Keratinocyte (primary cell): ENCODE measurements at regions not wholly inside any gene's neighbourhood (a gene's known extent, or its start where the extent isn't known, plus 50 kb on each side); places are given as distances from the start of the nearest gene placed in this dataset.

Source experiments
- CTCF ChIP-seq, 3 experiments: IDR thresholded peaks in 1 of 3; conservative IDR thresholded peaks in 1 of 3; optimal IDR thresholded peaks in 1 of 3; 2 replicates in 2 of 3; 3 replicates in 1 of 3; pipeline versions ENCODE3 to v1.5.1; 2011; ENCODE audit warnings: low read length in 3 of 3, mild to moderate bottlenecking in 3 of 3, moderate library complexity in 2 of 3, control low read depth in 1 of 3, inconsistent platforms in 1 of 3; ENCODE audit not compliant: insufficient read depth in 2 of 3; ENCODE audit errors: extremely low read depth in 1 of 3
- EZH2 ChIP-seq: IDR thresholded peaks from one replicate; pipeline ENCODE4 v1.6.1; 2012; ENCODE audit warnings: inconsistent platforms, mild to moderate bottlenecking, low read length, moderate library complexity

- TF ChIP-seq CTCF (optimal IDR thresholded peaks at IDR 0.05 in 1 of 3, IDR thresholded peaks at IDR 0.05 in 1 of 3, conservative IDR thresholded peaks at IDR 0.05 in 1 of 3; ENCODE audit: extremely low read depth in 1 of 3, insufficient read depth in 2 of 3, low read length in 3 of 3) (no peak), EZH2 (no peak)
Observed at GRCh38 chr5:142491270-142491669, 166.4 kb upstream of the SPRY4 start.
